Caco-2 (cell line): ENCODE measurements at regions not wholly inside any gene's neighbourhood (a gene's known extent, or its start where the extent isn't known, plus 50 kb on each side); places are given as distances from the start of the nearest gene placed in this dataset.

Source experiments
- BruUV-seq: library from RNA; stranded (reverse); fragments of 400-500 nt; replicated peaks from 2 replicates; lab custom pipeline; 2021; lab: Mats Ljungman, UMichigan
- CTCF ChIA-PET: fragments of 300-600 bp; sonication (Branson Sonifier 250); formaldehyde crosslinking; loops from one replicate; lab custom pipeline; 2022; ENCODE audit warnings: antibody characterized with exemption; lab: Charles Lee
- POLR2A ChIA-PET: fragments of 300-600 bp; sonication (Branson Sonifier 250); formaldehyde crosslinking; loops from one replicate; lab custom pipeline; 2022; ENCODE audit warnings: antibody characterized with exemption; lab: Charles Lee
- DNase-seq, 2 experiments: peaks; one replicate each; pipeline versions ENCODE4 v3.0.0 to v3.0.0-alpha.2; 2020 to 2022
- H3K27me3 ChIP-seq: replicated peaks from 2 replicates; pipeline ENCODE4 v1.6.0; 2011; ENCODE audit warnings: low read length; ENCODE audit not compliant: control insufficient read depth, insufficient read depth
- H3K36me3 ChIP-seq: 2 replicates; pipeline ENCODE4 v1.5.1; 2011; ENCODE audit warnings: low read length; ENCODE audit not compliant: control insufficient read depth, insufficient read depth
- H3K4me1 ChIP-seq: fragments of 250-450 bp; sonication (Bioruptor Pico); 2 replicates; pipeline ENCODE4 v1.5.1; 2020; ENCODE audit warnings: mild to moderate bottlenecking
- H3K4me3 ChIP-seq: 2 replicates; pipeline ENCODE4 v1.5.1; 2011; ENCODE audit warnings: low read depth, mild to moderate bottlenecking, control low read depth, low read length
- H3K9me3 ChIP-seq: fragments of 250-450 bp; sonication (Bioruptor Pico); 2 replicates; pipeline ENCODE4 v1.5.1; 2020; ENCODE audit warnings: mild to moderate bottlenecking, moderate library complexity
- H3K27ac Mint-ChIP-seq: one replicate; pipeline ENCODE4 v1.8.0; 2022; ENCODE audit warnings: mixed read lengths; ENCODE audit not compliant: unreplicated experiment
- H3K27me3 Mint-ChIP-seq: one replicate; pipeline ENCODE4 v1.8.0; 2022; ENCODE audit warnings: mixed read lengths; ENCODE audit not compliant: insufficient read depth, unreplicated experiment
- H3K36me3 Mint-ChIP-seq: one replicate; pipeline ENCODE4 v1.8.0; 2022; ENCODE audit warnings: mild to moderate bottlenecking, mixed read lengths; ENCODE audit not compliant: insufficient read depth, unreplicated experiment
- H3K4me1 Mint-ChIP-seq: one replicate; pipeline ENCODE4 v1.8.0; 2022; ENCODE audit warnings: low read depth, mixed read lengths; ENCODE audit not compliant: unreplicated experiment
- H3K4me3 Mint-ChIP-seq: one replicate; pipeline ENCODE4 v1.8.0; 2022; ENCODE audit warnings: mild to moderate bottlenecking, moderate library complexity, mixed read lengths; ENCODE audit not compliant: unreplicated experiment
- H3K9me3 Mint-ChIP-seq: one replicate; pipeline ENCODE4 v1.8.0; 2022; ENCODE audit warnings: mixed read lengths; ENCODE audit not compliant: unreplicated experiment
- intact Hi-C: fragments of 100-400 bp; cut with micrococcal nuclease; formaldehyde crosslinking; loops from one replicate; pipeline ENCODE4 v1.10.0; 2022; ENCODE audit not compliant: unreplicated experiment
- TF ChIP-seq, protein P1 (sequence below), 2 experiments: fragments of 200-600 bp in 1 of 2; IDR thresholded peaks; 1 replicate in 1 of 2; 2 replicates in 1 of 2; pipeline versions ENCODE4 v1.5.1 to v1.8.0; 2011 to 2022; ENCODE audit warnings: antibody characterized with exemption in 1 of 2, control low read depth in 1 of 2, inconsistent platforms in 1 of 2, low read depth in 1 of 2, low read length in 1 of 2, mild to moderate bottlenecking in 1 of 2, moderate library complexity in 1 of 2; ENCODE audit not compliant: insufficient read depth in 1 of 2, severe bottlenecking in 1 of 2, unreplicated experiment in 1 of 2

DNA sequence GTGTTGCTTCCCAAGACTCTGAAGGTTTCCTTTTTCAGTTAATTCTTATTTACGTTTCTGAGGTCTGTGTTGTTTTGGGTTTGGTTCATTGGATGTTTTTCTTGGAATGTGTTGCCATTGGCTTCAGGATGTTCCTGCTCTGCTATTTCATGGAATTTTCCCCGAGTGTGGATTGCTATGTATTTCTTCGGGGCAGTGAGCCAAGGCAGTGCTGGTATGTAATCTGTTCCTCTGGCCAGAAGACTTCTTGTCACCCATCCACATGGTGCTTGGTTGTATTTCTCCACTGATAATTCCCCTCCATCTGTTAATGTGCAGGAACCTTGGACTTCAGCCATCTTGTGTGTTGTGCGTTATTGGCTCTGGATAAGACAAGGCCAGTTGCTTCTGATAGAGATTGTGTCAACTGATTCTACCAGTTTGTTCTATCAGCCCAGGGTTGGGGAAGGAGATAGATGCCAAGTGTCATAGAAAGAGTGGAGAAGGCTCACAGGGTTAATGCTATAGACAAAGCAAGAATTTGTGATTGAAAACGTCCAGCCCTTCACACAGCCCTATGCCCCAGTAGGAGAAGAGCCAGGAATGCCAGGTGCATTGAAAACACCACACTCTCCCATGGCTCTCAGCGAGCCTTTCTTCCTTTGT, 505.2 kb downstream of the PLPP3 start:
- Histone ChIP-seq H3K4me1 (no peaks in the 10 kb centered on the region), H3K27me3 (no peaks in the 10 kb centered on the region), H3K36me3 (no peaks in the 10 kb centered on the region), H3K4me3 (no peak overlapping the region), H3K9me3 (no peaks in the 10 kb centered on the region)
- H3K36me3 Mint-ChIP-seq = peaks cover 4% of the 10 kb centered on the region
- no peaks in the 10 kb centered on the region for H3K4me1 Mint-ChIP-seq
- no TSS peak for BruUV-seq
- TF ChIP-seq, protein P1, sequence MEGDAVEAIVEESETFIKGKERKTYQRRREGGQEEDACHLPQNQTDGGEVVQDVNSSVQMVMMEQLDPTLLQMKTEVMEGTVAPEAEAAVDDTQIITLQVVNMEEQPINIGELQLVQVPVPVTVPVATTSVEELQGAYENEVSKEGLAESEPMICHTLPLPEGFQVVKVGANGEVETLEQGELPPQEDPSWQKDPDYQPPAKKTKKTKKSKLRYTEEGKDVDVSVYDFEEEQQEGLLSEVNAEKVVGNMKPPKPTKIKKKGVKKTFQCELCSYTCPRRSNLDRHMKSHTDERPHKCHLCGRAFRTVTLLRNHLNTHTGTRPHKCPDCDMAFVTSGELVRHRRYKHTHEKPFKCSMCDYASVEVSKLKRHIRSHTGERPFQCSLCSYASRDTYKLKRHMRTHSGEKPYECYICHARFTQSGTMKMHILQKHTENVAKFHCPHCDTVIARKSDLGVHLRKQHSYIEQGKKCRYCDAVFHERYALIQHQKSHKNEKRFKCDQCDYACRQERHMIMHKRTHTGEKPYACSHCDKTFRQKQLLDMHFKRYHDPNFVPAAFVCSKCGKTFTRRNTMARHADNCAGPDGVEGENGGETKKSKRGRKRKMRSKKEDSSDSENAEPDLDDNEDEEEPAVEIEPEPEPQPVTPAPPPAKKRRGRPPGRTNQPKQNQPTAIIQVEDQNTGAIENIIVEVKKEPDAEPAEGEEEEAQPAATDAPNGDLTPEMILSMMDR (IDR thresholded peaks at IDR 0.05; ENCODE audit: insufficient read depth in 1 of 2, low read depth in 1 of 2, low read length in 1 of 2, severe bottlenecking in 1 of 2, unreplicated experiment in 1 of 2) = no peak
- no peak for DNase-seq
- no peaks in the 10 kb centered on the region for H3K9me3 Mint-ChIP-seq
- H3K27ac Mint-ChIP-seq = no peak overlapping the region
- H3K4me3 Mint-ChIP-seq = no peak overlapping the region
- intact Hi-C loops = no loop called here
- POLR2A ChIA-PET = no interaction called here
- CTCF ChIA-PET = no interaction called here
- no peaks in the 10 kb centered on the region for H3K27me3 Mint-ChIP-seq

DNA sequence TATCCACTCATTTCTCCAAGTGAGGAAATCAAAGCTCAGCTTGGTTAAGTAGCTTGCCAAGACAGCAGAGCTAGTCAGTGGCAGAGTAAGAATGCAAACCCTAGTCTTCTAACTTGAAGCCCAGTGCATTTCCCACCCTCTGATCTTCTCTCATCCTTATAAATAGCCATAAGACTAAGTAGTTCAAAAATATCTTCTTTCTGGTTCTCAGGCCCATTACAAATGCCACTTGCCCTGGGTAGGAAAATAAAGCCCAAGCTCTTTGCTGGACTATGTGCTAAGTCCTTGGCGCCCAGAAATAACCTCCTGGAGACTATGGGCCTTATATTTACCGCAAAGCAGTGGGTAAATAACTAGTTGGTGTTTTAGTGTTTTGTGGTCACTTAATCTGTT, 505.8 kb downstream of the PLPP3 start:
- H3K9me3 Mint-ChIP-seq = no peaks in the 10 kb centered on the region
- no TSS peak for BruUV-seq
- DNase-seq = no peak
- Histone ChIP-seq H3K4me3 (no peak overlapping the region), H3K4me1 (no peaks in the 10 kb centered on the region), H3K9me3 (no peaks in the 10 kb centered on the region), H3K36me3 (no peaks in the 10 kb centered on the region), H3K27me3 (no peaks in the 10 kb centered on the region)
- ChIA-PET CTCF (no interaction called here), POLR2A (no interaction called here)
- H3K27ac Mint-ChIP-seq = no peak overlapping the region
- H3K27me3 Mint-ChIP-seq = no peaks in the 10 kb centered on the region
- no peak overlapping the region for H3K4me3 Mint-ChIP-seq
- intact Hi-C loops = no loop called here
- TF ChIP-seq, protein P1 (IDR thresholded peaks at IDR 0.05; ENCODE audit: insufficient read depth in 1 of 2, low read depth in 1 of 2, low read length in 1 of 2, severe bottlenecking in 1 of 2, unreplicated experiment in 1 of 2) = no peak
- no peaks in the 10 kb centered on the region for H3K4me1 Mint-ChIP-seq
- peaks cover 6% of the 10 kb centered on the region for H3K36me3 Mint-ChIP-seq

DNA sequence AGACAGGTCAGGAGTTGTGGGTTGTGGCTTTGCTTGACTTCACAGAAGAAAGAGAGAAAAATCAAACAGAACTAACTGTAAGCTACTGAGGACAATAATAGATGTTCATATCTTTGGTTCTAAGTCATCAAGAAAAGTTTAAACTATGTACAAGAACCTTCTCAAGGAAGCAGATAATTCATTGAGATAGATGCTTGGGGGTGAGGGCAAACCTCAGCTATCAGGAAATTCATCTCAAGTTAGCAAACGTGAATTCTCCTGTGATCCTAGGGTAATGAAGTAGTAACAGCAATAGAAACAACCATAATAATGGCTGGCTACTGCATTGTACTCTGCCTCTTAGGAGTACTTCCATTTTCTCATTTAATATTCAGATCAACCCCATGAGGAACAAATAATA, 506.2 kb downstream of the PLPP3 start:
- BruUV-seq = no TSS peak
- H3K27ac Mint-ChIP-seq = no peak overlapping the region
- H3K4me3 Mint-ChIP-seq = no peak overlapping the region
- POLR2A ChIA-PET = no interaction called here
- Histone ChIP-seq H3K27me3 (no peaks in the 10 kb centered on the region), H3K36me3 (no peaks in the 10 kb centered on the region), H3K4me1 (no peaks in the 10 kb centered on the region), H3K9me3 (no peaks in the 10 kb centered on the region), H3K4me3 (no peak overlapping the region)
- no peaks in the 10 kb centered on the region for H3K27me3 Mint-ChIP-seq
- DNase-seq = no peak
- no peaks in the 10 kb centered on the region for H3K9me3 Mint-ChIP-seq
- H3K4me1 Mint-ChIP-seq = no peaks in the 10 kb centered on the region
- CTCF ChIA-PET = no interaction called here
- peaks cover 6% of the 10 kb centered on the region for H3K36me3 Mint-ChIP-seq
- intact Hi-C loops = no loop called here
- TF ChIP-seq, protein P1 (IDR thresholded peaks at IDR 0.05; ENCODE audit: insufficient read depth in 1 of 2, low read depth in 1 of 2, low read length in 1 of 2, severe bottlenecking in 1 of 2, unreplicated experiment in 1 of 2) = no peak
